Esophagus squamous epithelium (tissue), 5 donors: ENCODE measurements at regions not wholly inside any gene's neighbourhood (a gene's known extent, or its start where the extent isn't known, plus 50 kb on each side); places are given as distances from the start of the nearest gene placed in this dataset.

Source experiments
- DNase-seq: peaks from one replicate; lab custom pipeline; 2025; lab: John Stamatoyannopoulos, UW
- H3K27ac ChIP-seq, 4 donors: fragments of 200-600 bp; sonication (generic); one replicate each; pipeline ENCODE4 v1.5.1; 2016 to 2019; ENCODE audit warnings: mild to moderate bottlenecking in 1 of 4
- H3K27me3 ChIP-seq, 4 donors: fragments of 200-600 bp; sonication (generic); 1 replicate in 3 of 4; 2 replicates in 1 of 4; pipeline versions ENCODE4 v1.5.1 to v1.6.0; 2017 to 2021; ENCODE audit warnings: antibody characterized with exemption in 1 of 4
- H3K36me3 ChIP-seq, 3 donors: fragments of 200-600 bp; sonication (generic); one replicate each; pipeline ENCODE4 v1.5.1; 2016 to 2019
- H3K4me1 ChIP-seq, 3 donors: fragments of 200-600 bp; sonication (generic); one replicate each; pipeline ENCODE4 v1.5.1; 2017 to 2019
- H3K4me3 ChIP-seq, 4 donors: fragments of 200-600 bp; sonication (generic); 1 replicate in 3 of 4; 2 replicates in 1 of 4; pipeline ENCODE4 v1.5.1; 2016 to 2019; ENCODE audit warnings: mild to moderate bottlenecking in 2 of 4, moderate library complexity in 1 of 4
- H3K9me3 ChIP-seq, 3 donors: fragments of 200-600 bp; sonication (generic); one replicate each; pipeline ENCODE4 v1.5.1; 2016 to 2019
- CTCF ChIP-seq, 6 experiments: fragments of 450-650 bp in 4 of 6; fragments of 200-600 bp in 2 of 6; sonication (generic) in 2 of 6; IDR thresholded peaks; one replicate each; pipeline ENCODE4 v1.5.1; 2016 to 2019; ENCODE audit warnings: antibody characterized with exemption in 6 of 6, mild to moderate bottlenecking in 4 of 6, moderate library complexity in 4 of 6
- POLR2A ChIP-seq, 4 donors: fragments of 450-650 bp; IDR thresholded peaks; one replicate each; pipeline ENCODE4 v1.6.1; 2017; ENCODE audit warnings: antibody characterized with exemption in 4 of 4, mild to moderate bottlenecking in 4 of 4, moderate library complexity in 3 of 4
- WGBS, 2 donors: methylation state at CpG; one replicate each; pipeline ENCODE4 v1.1.5; 2018; 5-methylcytosine and 5-hydroxymethylcytosine counted together
- intact Hi-C: fragments of 100-400 bp; cut with DNase I; formaldehyde crosslinking; loops from one replicate; pipeline ENCODE4 v1.15.0; 2022
- donor health status: DM: yes; HTN: yes; CAD: no.

DNA sequence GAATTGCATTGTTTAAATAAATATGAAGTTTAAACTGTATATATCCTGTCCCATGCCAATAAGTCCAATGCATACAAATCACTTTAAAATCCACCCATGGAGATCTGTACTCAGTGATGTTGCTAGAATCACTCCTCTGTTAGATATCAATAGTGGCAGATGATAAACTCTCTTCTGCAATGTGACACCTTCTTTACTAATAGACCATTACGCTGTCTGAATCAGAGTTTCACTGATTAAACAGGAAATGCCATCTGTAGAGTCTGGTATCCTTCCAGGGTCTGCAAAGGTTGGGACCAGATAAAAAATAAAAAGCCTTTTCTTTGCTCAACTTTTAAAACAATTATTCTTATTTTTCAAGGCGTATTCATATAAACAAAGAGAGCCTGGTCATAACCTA, 134.5 kb downstream of the EDN3 start:
- no peak for DNase-seq
- 53 to 65% methylated on average over 2 of the region's 2 CpGs for WGBS, 2 donors
- intact Hi-C loops: no loop called here
- no peaks in the 10 kb centered on the region for H3K36me3 ChIP-seq
- no peaks in the 10 kb centered on the region for H3K9me3 ChIP-seq
- no peak overlapping the region for H3K4me3 ChIP-seq
- no peak for TF ChIP-seq POLR2A (IDR thresholded peaks at IDR 0.05)
- TF ChIP-seq CTCF (IDR thresholded peaks at IDR 0.05): no peak
- H3K27ac ChIP-seq: no peak overlapping the region
- H3K27me3 ChIP-seq: peaks cover 0 to 24% (median 0%) of the 10 kb centered on the region in 4 donors
- no peaks in the 10 kb centered on the region for H3K4me1 ChIP-seq

DNA sequence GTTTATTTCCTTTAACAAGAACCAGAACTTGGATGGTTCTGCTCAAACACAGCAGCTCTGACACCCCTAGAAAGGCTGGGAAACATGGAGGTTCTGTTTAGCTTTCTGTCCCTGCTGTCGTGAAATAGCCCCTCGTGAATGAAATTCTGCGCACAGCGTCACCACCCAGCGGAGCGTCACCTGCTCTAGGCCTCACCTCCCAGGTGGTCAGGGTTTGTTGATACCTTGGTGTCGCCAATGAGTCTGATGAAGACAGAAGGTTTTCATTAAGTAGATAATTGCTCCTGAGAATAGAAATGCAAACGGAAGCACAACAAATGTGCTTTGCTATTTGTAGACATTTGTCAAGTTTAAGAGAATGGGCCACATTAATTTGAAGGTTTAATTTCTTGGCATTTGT, 135.1 kb downstream of the EDN3 start:
- intact Hi-C loops: no loop called here
- no peak for DNase-seq
- Histone ChIP-seq H3K27me3 (peaks cover 0 to 27% (median 0%) of the 10 kb centered on the region in 4 donors), H3K9me3 (no peaks in the 10 kb centered on the region), H3K4me1 (no peaks in the 10 kb centered on the region), H3K4me3 (no peak overlapping the region), H3K27ac (no peak overlapping the region), H3K36me3 (no peaks in the 10 kb centered on the region)
- 81 to 84% methylated on average over 8 of the region's 8 CpGs for WGBS, 2 donors
- TF ChIP-seq CTCF (IDR thresholded peaks at IDR 0.05): no peak

- peaks cover 0 to 41% (median 0%) of the 10 kb centered on the region in 4 donors for H3K27me3 ChIP-seq
- no peaks in the 10 kb centered on the region for H3K4me1 ChIP-seq
- TF ChIP-seq POLR2A (IDR thresholded peaks at IDR 0.05) (no peak), CTCF (IDR thresholded peaks at IDR 0.05) (no peak)
- DNase-seq: no peak
- H3K36me3 ChIP-seq: no peaks in the 10 kb centered on the region
- no peak overlapping the region for H3K27ac ChIP-seq
- H3K4me3 ChIP-seq: no peak overlapping the region
- 72 to 73% methylated on average over 13 of the region's 13 CpGs for WGBS, 2 donors
- intact Hi-C loops: no loop called here
- H3K9me3 ChIP-seq: no peaks in the 10 kb centered on the region
Observed at GRCh38 chr20:59437601-59438031, 137.2 kb downstream of the EDN3 start.

DNA sequence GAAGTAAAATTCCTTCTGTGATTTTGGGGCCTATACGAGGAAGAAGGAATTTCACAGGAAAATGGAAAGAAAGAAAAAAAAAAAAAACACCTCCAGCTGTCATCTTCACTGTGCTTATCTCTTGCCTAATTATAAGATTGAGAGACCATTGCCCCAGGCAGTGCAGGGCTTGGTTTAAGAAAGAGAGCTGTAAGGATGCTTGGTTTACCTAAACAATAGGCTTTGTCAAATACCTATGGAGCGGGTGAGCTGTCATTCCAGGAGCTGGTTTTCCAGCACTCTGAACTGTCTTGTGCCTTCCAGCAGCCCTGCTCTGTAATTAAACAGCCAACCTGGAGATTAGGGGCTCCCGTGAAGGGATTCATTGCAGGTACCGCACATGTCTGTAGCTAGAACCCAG, 137.8 kb downstream of the EDN3 start:
- H3K4me1 ChIP-seq: no peaks in the 10 kb centered on the region
- DNase-seq: no peak
- intact Hi-C loops: no loop called here
- H3K27me3 ChIP-seq: peaks cover 0 to 40% (median 0%) of the 10 kb centered on the region in 4 donors
- no peak overlapping the region for H3K4me3 ChIP-seq
- 78 to 91% methylated on average over 4 of the region's 4 CpGs for WGBS, 2 donors
- no peak overlapping the region for H3K27ac ChIP-seq
- no peaks in the 10 kb centered on the region for H3K36me3 ChIP-seq
- TF ChIP-seq CTCF (IDR thresholded peaks at IDR 0.05) (no peak), POLR2A (IDR thresholded peaks at IDR 0.05) (no peak)
- no peaks in the 10 kb centered on the region for H3K9me3 ChIP-seq

- WGBS, 2 donors: 69 to 82% methylated on average over 3 to 6 of the region's 7 CpGs
- Histone ChIP-seq H3K9me3 (no peaks in the 10 kb centered on the region), H3K27ac (no peak overlapping the region), H3K4me1 (no peaks in the 10 kb centered on the region), H3K27me3 (peaks cover 0 to 45% (median 0%) of the 10 kb centered on the region in 4 donors), H3K4me3 (no peak overlapping the region), H3K36me3 (no peaks in the 10 kb centered on the region)
- DNase-seq: no peak
- no peak for TF ChIP-seq POLR2A (IDR thresholded peaks at IDR 0.05)
- TF ChIP-seq CTCF (IDR thresholded peaks at IDR 0.05): no peak
- intact Hi-C loops: no loop called here
Observed at GRCh38 chr20:59439243-59439642, 138.8 kb downstream of the EDN3 start.
